Keratinocyte (primary cell): ENCODE measurements at regions not wholly inside any gene's neighbourhood (a gene's known extent, or its start where the extent isn't known, plus 50 kb on each side); places are given as distances from the start of the nearest gene placed in this dataset.

Source experiments
- DNase-seq: peaks from one replicate; pipeline ENCODE4 v3.0.0-alpha.2; 2011; ENCODE audit warnings: low read depth, missing footprints, low spot score
- FAIRE-seq: peaks from 2 replicates; lab custom pipeline; 2011; peaks lifted over from hg19 to GRCh38; lab: Jason Lieb, UNC
- H2AFZ ChIP-seq: 2 replicates; pipeline ENCODE4 v1.6.0; 2012; ENCODE audit warnings: low read length, control low read depth, inconsistent platforms; ENCODE audit not compliant: control insufficient read depth
- H3K27ac ChIP-seq: 2 replicates; pipeline ENCODE4 v1.5.1; 2011; ENCODE audit warnings: low read length; ENCODE audit not compliant: control insufficient read depth, insufficient read depth
- H3K27me3 ChIP-seq: 3 replicates; pipeline ENCODE4 v1.6.0; 2011; ENCODE audit warnings: low read length; ENCODE audit not compliant: control insufficient read depth, insufficient read depth; ENCODE audit errors: extremely low read depth
- H3K36me3 ChIP-seq, 2 experiments: 2 replicates in 1 of 2; 3 replicates in 1 of 2; pipeline ENCODE4 v1.5.1; 2011; ENCODE audit warnings: low read length in 2 of 2, mild to moderate bottlenecking in 1 of 2; ENCODE audit not compliant: control insufficient read depth in 2 of 2, insufficient read depth in 2 of 2; ENCODE audit errors: extremely low read depth in 1 of 2
- H3K4me1 ChIP-seq: 3 replicates; pipeline ENCODE4 v1.5.1; 2011; ENCODE audit warnings: low read length; ENCODE audit not compliant: control insufficient read depth, insufficient read depth; ENCODE audit errors: extremely low read depth
- H3K4me2 ChIP-seq: 3 replicates; pipeline ENCODE4 v1.6.0; 2011; ENCODE audit warnings: low read depth, low read length; ENCODE audit not compliant: control insufficient read depth, insufficient read depth; ENCODE audit errors: extremely low read depth
- H3K4me3 ChIP-seq, 3 experiments: fragments of 200-600 bp in 1 of 3; sonication (generic) in 1 of 3; 2 replicates in 2 of 3; 3 replicates in 1 of 3; pipeline ENCODE4 v1.5.1; 2011 to 2016; ENCODE audit warnings: low read length in 3 of 3, mild to moderate bottlenecking in 3 of 3, control low read depth in 2 of 3, inconsistent platforms in 1 of 3, low read depth in 1 of 3, mixed read lengths in 1 of 3, mixed run types in 1 of 3, moderate library complexity in 1 of 3; ENCODE audit not compliant: control insufficient read depth in 2 of 3, insufficient read depth in 2 of 3; ENCODE audit errors: extremely low read depth in 1 of 3
- H3K79me2 ChIP-seq: 2 replicates; pipeline ENCODE4 v1.6.0; 2012; ENCODE audit warnings: low read length; ENCODE audit not compliant: control insufficient read depth, insufficient read depth
- H3K9ac ChIP-seq: 3 replicates; pipeline ENCODE4 v1.6.0; 2011; ENCODE audit warnings: low read length; ENCODE audit not compliant: control insufficient read depth, insufficient read depth; ENCODE audit errors: extremely low read depth
- H3K9me1 ChIP-seq: 3 replicates; pipeline ENCODE4 v1.6.0; 2011; ENCODE audit warnings: low read length; ENCODE audit not compliant: control insufficient read depth, insufficient read depth; ENCODE audit errors: extremely low read depth
- H3K9me3 ChIP-seq: 2 replicates; pipeline ENCODE4 v1.5.1; 2012; ENCODE audit warnings: low read depth, low read length; ENCODE audit not compliant: control insufficient read depth
- H4K20me1 ChIP-seq: 3 replicates; pipeline ENCODE4 v1.6.0; 2011; ENCODE audit warnings: low read length; ENCODE audit not compliant: control insufficient read depth, insufficient read depth; ENCODE audit errors: extremely low read depth
- EZH2 ChIP-seq: IDR thresholded peaks from one replicate; pipeline ENCODE4 v1.6.1; 2012; ENCODE audit warnings: inconsistent platforms, mild to moderate bottlenecking, low read length, moderate library complexity
- dilution Hi-C: fragments of 300-500 bp; cut with MboI; formaldehyde crosslinking; loops from one replicate; pipeline ENCODE4 v1.7.0; 2020; ENCODE audit warnings: low sequenced_read_pairs; ENCODE audit not compliant: extremely low pct_ligation_motif_present
- TF ChIP-seq, protein P1 (sequence below), 3 experiments: IDR thresholded peaks in 1 of 3; conservative IDR thresholded peaks in 1 of 3; optimal IDR thresholded peaks in 1 of 3; 2 replicates in 2 of 3; 3 replicates in 1 of 3; pipeline versions ENCODE3 to v1.5.1; 2011; ENCODE audit warnings: low read length in 3 of 3, mild to moderate bottlenecking in 3 of 3, moderate library complexity in 2 of 3, control low read depth in 1 of 3, inconsistent platforms in 1 of 3; ENCODE audit not compliant: insufficient read depth in 2 of 3; ENCODE audit errors: extremely low read depth in 1 of 3

DNA sequence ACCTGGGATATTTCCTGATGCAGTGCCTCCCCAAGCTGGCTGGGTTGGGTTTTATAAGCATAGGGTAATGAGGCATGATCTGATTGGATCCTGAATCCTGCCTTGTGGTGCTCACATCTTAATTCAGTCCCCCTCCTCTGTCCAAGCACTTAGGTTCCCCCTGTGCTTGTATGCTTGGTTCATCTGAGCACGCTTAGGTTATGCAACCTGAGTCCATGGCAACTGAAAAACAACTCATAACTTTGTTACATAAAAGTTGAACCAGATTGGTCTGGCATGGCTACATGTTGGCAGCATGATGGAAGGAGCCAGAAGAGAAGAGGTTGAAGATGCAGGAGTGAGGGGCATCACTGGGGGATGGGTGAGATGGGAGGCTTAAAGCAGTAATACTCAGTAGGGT is 57.3 kb upstream of the OSBPL3 start:
- H3K79me2 ChIP-seq: no peaks in the 10 kb centered on the region
- H3K36me3 ChIP-seq: no peaks in the 10 kb centered on the region
- no peak overlapping the region for H3K27ac ChIP-seq
- DNase-seq (no peak), FAIRE-seq (no peak)
- TF ChIP-seq, protein P1, sequence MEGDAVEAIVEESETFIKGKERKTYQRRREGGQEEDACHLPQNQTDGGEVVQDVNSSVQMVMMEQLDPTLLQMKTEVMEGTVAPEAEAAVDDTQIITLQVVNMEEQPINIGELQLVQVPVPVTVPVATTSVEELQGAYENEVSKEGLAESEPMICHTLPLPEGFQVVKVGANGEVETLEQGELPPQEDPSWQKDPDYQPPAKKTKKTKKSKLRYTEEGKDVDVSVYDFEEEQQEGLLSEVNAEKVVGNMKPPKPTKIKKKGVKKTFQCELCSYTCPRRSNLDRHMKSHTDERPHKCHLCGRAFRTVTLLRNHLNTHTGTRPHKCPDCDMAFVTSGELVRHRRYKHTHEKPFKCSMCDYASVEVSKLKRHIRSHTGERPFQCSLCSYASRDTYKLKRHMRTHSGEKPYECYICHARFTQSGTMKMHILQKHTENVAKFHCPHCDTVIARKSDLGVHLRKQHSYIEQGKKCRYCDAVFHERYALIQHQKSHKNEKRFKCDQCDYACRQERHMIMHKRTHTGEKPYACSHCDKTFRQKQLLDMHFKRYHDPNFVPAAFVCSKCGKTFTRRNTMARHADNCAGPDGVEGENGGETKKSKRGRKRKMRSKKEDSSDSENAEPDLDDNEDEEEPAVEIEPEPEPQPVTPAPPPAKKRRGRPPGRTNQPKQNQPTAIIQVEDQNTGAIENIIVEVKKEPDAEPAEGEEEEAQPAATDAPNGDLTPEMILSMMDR (optimal IDR thresholded peaks at IDR 0.05 in 1 of 3, IDR thresholded peaks at IDR 0.05 in 1 of 3, conservative IDR thresholded peaks at IDR 0.05 in 1 of 3; ENCODE audit: extremely low read depth in 1 of 3, insufficient read depth in 2 of 3, low read length in 3 of 3): no peak
- peaks cover 3% of the 10 kb centered on the region for H3K4me1 ChIP-seq
- no peak overlapping the region for H3K9ac ChIP-seq
- no peak overlapping the region for H3K4me2 ChIP-seq
- dilution Hi-C loops: no loop called here
- H3K9me3 ChIP-seq: no peaks in the 10 kb centered on the region
- no peak overlapping the region for H3K4me3 ChIP-seq
- no peak overlapping the region for H2AFZ ChIP-seq
- no peaks in the 10 kb centered on the region for H3K27me3 ChIP-seq
- no peaks in the 10 kb centered on the region for H3K9me1 ChIP-seq
- no peaks in the 10 kb centered on the region for H4K20me1 ChIP-seq

GRCh38 chr7:25035274-25035673 is 55.3 kb upstream of the OSBPL3 start:
- FAIRE-seq (no peak), DNase-seq (no peak)
- Histone ChIP-seq H3K36me3 (no peaks in the 10 kb centered on the region), H2AFZ (no peak overlapping the region), H3K9ac (no peak overlapping the region), H3K4me3 (no peak overlapping the region), H3K27ac (no peak overlapping the region), H3K9me3 (no peaks in the 10 kb centered on the region), H3K4me1 (peaks cover 7% of the 10 kb centered on the region), H3K79me2 (no peaks in the 10 kb centered on the region), H3K9me1 (no peaks in the 10 kb centered on the region), H3K27me3 (no peaks in the 10 kb centered on the region), H4K20me1 (no peaks in the 10 kb centered on the region), H3K4me2 (no peak overlapping the region)
- dilution Hi-C loops: no loop called here
- TF ChIP-seq, protein P1 (optimal IDR thresholded peaks at IDR 0.05 in 1 of 3, IDR thresholded peaks at IDR 0.05 in 1 of 3, conservative IDR thresholded peaks at IDR 0.05 in 1 of 3; ENCODE audit: extremely low read depth in 1 of 3, insufficient read depth in 2 of 3, low read length in 3 of 3): no peak
- no peak for TF ChIP-seq EZH2
